GOT3 (cell line): ENCODE measurements at regions not wholly inside any gene's neighbourhood (a gene's known extent, or its start where the extent isn't known, plus 50 kb on each side); places are given as distances from the start of the nearest gene placed in this dataset.
"Not testable (repeated sequence)": the region's sequence is repeated elsewhere in the genome, so short reads cannot be mapped to it uniquely, and the experiment has no call there.

Source experiments
- DNase-seq: peaks from one replicate; lab custom pipeline; 2025; ENCODE audit warnings: mixed read lengths; lab: John Stamatoyannopoulos, UW

- DNase-seq = not testable (repeated sequence)
Measured at GRCh38 chr11:28890601-28891040, 782.4 kb downstream of the METTL15 start.

DNA sequence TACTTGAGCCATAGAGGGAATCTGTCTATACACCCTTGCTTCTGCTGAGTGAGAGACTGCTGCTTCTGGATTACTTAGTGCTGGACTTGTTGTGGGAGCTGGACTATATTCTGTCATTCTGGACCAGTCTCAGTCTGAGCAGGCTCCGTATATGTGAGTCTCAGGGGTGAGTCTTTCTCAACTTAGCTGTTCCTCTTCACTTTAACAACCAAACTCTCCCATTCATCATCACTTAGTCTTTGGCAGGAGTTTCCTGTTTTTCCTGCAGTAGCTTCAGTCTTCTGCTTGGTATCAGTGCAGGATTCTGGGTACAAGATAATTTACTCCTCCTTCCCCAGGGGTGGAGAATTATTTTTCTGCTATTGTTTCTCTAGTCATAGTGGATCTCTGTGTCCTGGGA, 779.5 kb downstream of the METTL15 start:
- DNase-seq = no peak

- no peak for DNase-seq
Measured at GRCh38 chr11:28879869-28880268, 771.7 kb downstream of the METTL15 start.

- no peak for DNase-seq
Measured at GRCh38 chr11:28878025-28878424, 769.8 kb downstream of the METTL15 start.

DNA sequence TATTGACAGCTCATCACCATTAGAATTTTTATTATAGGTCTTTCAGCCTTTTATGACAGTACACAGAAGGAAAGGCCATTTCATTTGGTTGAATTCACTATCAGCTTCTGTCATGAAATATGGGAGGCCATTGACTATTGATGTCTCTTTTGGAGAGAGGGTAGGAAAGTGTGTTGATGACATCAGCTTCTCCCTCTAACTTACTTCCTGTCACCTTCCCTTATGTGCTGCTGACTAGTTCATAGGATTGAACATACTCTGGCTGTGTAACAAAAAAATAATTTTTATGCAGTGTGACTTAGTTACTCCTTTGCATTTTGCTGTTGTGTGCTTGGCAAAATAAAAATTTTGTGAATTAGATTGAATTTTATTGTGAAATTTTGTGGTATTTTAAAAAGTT, 769.2 kb downstream of the METTL15 start:
- no peak for DNase-seq

DNA sequence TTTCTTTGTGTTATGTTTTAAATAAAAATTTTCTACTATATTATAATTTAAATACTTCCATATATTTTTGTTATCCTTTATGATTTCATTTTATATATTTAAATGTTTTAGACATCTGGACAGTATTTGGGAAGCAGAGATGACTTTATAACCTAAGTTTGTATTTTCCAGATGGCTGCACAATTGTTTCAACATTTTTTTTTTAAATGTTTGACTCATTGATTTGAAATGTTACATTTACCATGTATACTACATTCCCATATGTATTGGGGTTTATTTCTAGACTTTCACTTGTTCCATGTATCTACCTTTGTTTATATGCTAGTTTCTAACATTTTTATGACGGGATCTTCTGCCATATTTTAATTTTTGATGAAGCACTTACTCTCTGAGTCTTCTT, 766.5 kb downstream of the METTL15 start:
- DNase-seq = no peak

GRCh38 chr11:28871090-28871489, 762.9 kb downstream of the METTL15 start:
- no peak for DNase-seq

DNA sequence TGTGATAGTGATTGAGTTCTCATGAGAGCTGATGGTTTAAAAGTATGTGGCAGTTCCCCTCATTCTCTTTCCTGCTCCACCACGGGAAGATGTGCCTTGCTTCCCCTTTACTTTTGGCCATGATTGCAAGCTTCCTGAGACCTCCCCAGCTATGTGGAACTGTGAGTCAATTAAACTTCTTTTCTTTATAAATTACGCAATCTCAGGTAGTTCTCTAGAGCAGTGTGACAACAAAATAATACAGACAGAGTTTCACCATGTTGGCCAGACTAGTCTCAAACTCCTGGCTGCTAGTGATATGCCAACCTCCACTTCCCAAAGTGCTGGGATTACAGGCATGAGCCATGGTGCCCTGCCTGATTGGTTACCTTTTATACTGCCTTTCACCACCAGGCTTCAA, 755.2 kb downstream of the METTL15 start:
- DNase-seq = no peak

- no peak for DNase-seq
Measured at GRCh38 chr11:28860893-28861292, 752.7 kb downstream of the METTL15 start.

GRCh38 chr11:28858076-28858475, 749.9 kb downstream of the METTL15 start:
- DNase-seq = no peak

GRCh38 chr11:28849053-28849452, 740.9 kb downstream of the METTL15 start:
- no peak for DNase-seq

- no peak for DNase-seq
Measured at GRCh38 chr11:28842716-28843115, 734.5 kb downstream of the METTL15 start.

DNA sequence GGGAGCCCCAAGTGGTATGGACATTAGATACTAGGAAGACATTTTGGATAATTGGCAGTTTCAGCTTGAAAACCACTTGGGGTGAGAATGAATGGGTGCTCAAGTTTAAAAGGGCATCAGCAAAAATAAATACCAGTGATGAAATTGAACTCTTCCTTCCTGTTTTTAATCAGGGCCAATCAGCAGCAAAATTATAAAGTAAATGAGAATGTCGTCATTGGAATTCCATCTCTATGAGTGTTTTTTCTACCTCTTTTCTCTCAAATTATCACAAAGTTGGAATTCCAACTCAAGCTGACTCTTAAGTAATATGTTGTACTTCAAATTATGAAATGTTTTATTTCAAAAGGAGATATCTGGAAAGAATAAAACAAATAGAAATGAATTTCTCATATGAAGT, 730.6 kb downstream of the METTL15 start:
- DNase-seq = no peak

DNA sequence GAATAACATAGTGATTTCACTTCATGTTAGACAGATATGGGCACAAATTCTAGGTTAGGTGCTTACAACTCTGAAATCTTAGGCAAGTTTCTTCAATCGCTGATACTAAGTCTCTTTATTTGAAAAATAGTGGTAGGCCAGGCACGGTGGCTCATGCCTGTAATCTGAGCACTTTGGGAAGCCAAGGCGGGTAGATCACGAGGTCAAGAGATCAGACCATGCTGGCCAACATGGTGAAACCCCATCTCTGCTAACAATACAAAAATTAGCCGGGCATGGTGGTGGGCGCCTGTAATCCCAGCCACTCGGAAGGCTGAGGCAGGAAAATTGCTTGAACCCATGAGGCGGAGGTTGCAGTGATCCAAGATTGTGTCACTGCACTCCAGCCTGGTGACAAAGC, 729.4 kb downstream of the METTL15 start:
- DNase-seq = no peak

DNA sequence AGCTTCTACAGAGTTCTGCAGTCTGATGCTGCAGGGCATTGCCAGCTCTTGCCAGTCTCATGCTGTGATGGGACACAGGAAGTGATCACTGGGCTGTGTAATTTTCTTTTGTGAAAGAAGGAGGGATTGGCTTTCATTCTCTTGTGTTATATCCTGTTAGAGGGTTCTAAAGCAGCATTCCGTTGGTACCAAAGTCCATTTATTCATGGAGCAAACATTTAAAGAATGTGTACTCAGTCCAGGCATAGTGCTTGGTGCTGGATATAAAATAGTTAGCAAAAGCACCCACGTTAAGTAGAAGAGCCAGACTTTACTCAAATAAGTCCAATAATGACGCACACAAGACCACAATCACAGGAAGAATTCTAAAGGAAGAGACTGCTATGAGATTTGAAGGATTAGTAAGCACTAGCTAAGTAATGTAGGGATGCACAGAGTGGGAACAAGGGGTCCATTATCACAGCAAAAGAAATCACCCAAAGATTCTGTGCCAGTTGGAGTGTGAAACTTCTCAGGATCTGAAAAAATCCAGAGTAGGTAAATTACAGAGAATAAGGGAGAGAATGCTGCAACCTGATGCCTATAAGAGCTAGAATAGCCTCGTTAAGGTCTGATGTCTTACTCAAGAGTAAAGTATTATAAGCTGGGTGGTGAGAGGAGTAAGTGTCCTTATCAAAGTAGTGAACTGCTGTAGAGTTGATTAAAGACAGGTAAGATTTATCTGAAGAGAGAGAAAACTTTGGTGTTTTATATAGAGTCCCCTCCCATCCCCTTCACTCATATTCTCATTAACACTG, 728.3 kb downstream of the METTL15 start:
- DNase-seq = no peak

DNA sequence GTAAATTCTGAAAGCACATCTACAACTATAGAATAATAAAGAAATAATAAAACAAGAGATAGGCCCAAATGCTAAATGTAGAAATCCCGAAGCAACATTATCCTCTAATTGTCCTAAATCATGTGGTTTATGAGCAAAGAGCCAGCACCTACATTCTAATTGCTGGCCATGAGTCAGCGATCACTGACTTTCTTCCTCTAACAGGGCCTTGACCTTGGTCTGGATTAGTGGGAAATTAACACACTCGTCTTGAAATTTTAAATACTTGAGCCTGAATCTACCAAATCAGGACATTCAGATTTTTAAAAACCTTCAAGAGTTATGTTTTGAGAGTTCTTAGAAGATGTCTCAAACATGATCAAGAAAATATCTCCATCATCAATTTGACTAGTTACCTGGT, 727.6 kb downstream of the METTL15 start:
- DNase-seq = no peak

GRCh38 chr11:28835317-28835716, 727.1 kb downstream of the METTL15 start:
- DNase-seq = no peak

DNA sequence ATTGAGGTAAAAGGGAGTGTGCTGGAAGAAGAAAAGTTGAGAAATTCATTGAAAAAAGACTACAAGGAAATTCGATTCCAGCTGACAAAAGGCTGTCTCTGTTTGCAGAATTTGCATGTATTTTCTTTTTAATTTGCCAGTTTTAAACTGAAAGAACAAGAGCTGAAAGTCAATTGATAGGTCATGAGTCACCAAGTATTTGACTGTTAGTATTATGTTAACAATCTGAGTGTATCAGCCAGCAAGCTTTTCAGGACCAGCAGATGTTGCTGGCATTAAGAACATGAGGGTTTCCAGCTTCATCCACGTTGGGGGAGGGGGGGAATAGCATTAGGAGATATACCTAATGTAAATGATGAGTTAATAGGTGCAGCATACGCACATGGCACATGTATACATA, 726.7 kb downstream of the METTL15 start:
- no peak for DNase-seq

DNA sequence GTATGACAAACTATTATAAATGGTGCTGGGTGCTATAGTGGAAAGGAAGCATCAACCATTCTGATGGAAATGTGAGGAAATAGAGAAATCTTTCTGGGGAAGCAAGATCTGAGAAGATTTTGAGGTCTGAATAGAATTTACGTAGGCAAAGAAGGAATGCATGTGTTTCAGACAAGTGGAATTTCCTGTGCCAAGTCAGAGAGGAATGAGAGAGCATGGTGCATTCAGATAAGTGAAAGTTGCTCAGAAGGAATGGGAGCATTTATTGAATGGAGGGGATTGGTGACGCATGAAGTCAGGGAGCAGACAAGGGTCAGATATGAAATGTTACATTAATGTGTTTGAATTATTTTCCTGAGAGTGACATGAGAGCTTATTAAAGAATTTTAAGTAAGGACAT, 725.5 kb downstream of the METTL15 start:
- no peak for DNase-seq

GRCh38 chr11:28833169-28833568, 725.0 kb downstream of the METTL15 start:
- no peak for DNase-seq

- no peak for DNase-seq
Measured at GRCh38 chr11:28826807-28827206, 718.6 kb downstream of the METTL15 start.

- no peak for DNase-seq
Measured at GRCh38 chr11:28822576-28822975, 714.4 kb downstream of the METTL15 start.

- DNase-seq = no peak
Measured at GRCh38 chr11:28820296-28820989, 712.3 kb downstream of the METTL15 start.

DNA sequence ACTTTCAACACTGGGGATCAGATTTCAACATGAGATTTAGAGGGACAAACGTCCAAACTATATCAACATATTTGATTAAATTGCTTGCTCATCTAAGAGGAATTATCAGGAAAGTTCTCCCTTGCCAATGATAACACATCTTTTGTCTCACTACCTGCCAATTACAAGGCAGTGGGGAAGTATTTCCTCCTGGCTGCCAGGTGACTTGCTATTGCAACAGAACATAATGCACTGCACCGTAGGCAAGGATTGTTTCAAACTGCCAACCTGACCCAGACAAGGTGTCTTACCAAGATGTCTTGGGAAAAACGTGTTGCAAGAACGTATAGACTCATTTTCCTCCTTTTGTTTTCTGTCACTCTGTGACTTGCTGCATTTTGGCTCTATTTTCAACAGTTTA, 711.6 kb downstream of the METTL15 start:
- DNase-seq = no peak
